HEK293 (cell line): ENCODE measurements at regions not wholly inside any gene's neighbourhood (a gene's known extent, or its start where the extent isn't known, plus 50 kb on each side); places are given as distances from the start of the nearest gene placed in this dataset.

Experiments used
- CTCF ChIA-PET: fragments of 350-600 bp; formaldehyde crosslinking; extraction: SDS; loops from one replicate; lab custom pipeline; 2021; ENCODE audit warnings: antibody characterized with exemption; lab: Yijun Ruan, JAX
- POLR2A ChIA-PET: fragments of 300-600 bp; formaldehyde crosslinking; extraction: SDS; loops from one replicate; lab custom pipeline; 2020; ENCODE audit warnings: antibody characterized with exemption, inconsistent platforms; lab: Yijun Ruan, JAX
- H3K27ac ChIP-seq: fragments of 200-500 bp; sonication (Bioruptor generic); 2 replicates; pipeline ENCODE4 v1.5.1; 2014; ENCODE audit warnings: low read depth, low read length, control low read depth, inconsistent platforms; ENCODE audit errors: extremely low read depth
- H3K36me3 ChIP-seq, 2 experiments: fragments of 200-500 bp in 1 of 2; sonication (Bioruptor generic) in 1 of 2; 1 replicate in 1 of 2; 2 replicates in 1 of 2; pipeline ENCODE4 v1.5.1; 2014 to 2017; ENCODE audit warnings: inconsistent platforms in 2 of 2, low read length in 2 of 2; ENCODE audit not compliant: control insufficient read depth in 2 of 2, insufficient read depth in 1 of 2
- H3K4me1 ChIP-seq: fragments of 200-500 bp; sonication (Bioruptor generic); 2 replicates; pipeline ENCODE4 v1.5.1; 2014; ENCODE audit warnings: mild to moderate bottlenecking, low read length, inconsistent platforms; ENCODE audit not compliant: control insufficient read depth, insufficient read depth
- H3K4me3 ChIP-seq: 2 replicates; pipeline ENCODE4 v1.5.1; 2011; ENCODE audit warnings: low read depth, mild to moderate bottlenecking, control low read depth, low read length, moderate library complexity
- H3K9me3 ChIP-seq: fragments of 200-500 bp; sonication (Bioruptor generic); 2 replicates; pipeline ENCODE4 v1.5.1; 2014; ENCODE audit warnings: low read depth, low read length, inconsistent platforms; ENCODE audit not compliant: control insufficient read depth, insufficient read depth
- GFI1B ChIP-seq: fragments of 450-650 bp; formaldehyde crosslinking; IDR thresholded peaks from 2 replicates; pipeline ENCODE4 v1.5.1; 2016; ENCODE audit warnings: missing biosample characterization, missing genetic modification characterization
- PATZ1 ChIP-seq: fragments of 450-650 bp; formaldehyde crosslinking; IDR thresholded peaks from 2 replicates; pipeline ENCODE4 v1.5.1; 2016; ENCODE audit warnings: missing biosample characterization, missing genetic modification characterization
- ZBTB20 ChIP-seq: fragments of 450-650 bp; formaldehyde crosslinking; IDR thresholded peaks from 2 replicates; pipeline ENCODE4 v1.5.1; 2016; ENCODE audit warnings: missing biosample characterization, missing genetic modification characterization
- ZBTB7A ChIP-seq: fragments of 450-650 bp; formaldehyde crosslinking; IDR thresholded peaks from 2 replicates; pipeline ENCODE4 v1.5.1; 2016; ENCODE audit warnings: low read depth, missing biosample characterization, missing genetic modification characterization
- ZNF202 ChIP-seq: fragments of 450-650 bp; formaldehyde crosslinking; IDR thresholded peaks from 2 replicates; pipeline ENCODE4 v1.5.1; 2016; ENCODE audit warnings: missing biosample characterization, missing genetic modification characterization, borderline replicate concordance
- ZNF302 ChIP-seq: fragments of 450-650 bp; formaldehyde crosslinking; IDR thresholded peaks from 2 replicates; pipeline ENCODE4 v1.5.1; 2016; ENCODE audit warnings: missing biosample characterization, missing genetic modification characterization, low read depth
- ZNF530 ChIP-seq: fragments of 450-650 bp; formaldehyde crosslinking; IDR thresholded peaks from 2 replicates; pipeline ENCODE4 v1.5.1; 2016; ENCODE audit warnings: low read depth, missing biosample characterization, missing genetic modification characterization
- ZNF629 ChIP-seq: fragments of 450-650 bp; formaldehyde crosslinking; IDR thresholded peaks from 2 replicates; pipeline ENCODE4 v1.5.1; 2017; ENCODE audit warnings: missing biosample characterization, missing genetic modification characterization
- ZNF830 ChIP-seq: fragments of 450-650 bp; IDR thresholded peaks from 2 replicates; pipeline ENCODE4 v1.5.0; 2018; ENCODE audit warnings: missing biosample characterization, missing genetic modification characterization, low read depth, mild to moderate bottlenecking, moderate library complexity
- TF ChIP-seq, protein P1 (sequence below): IDR thresholded peaks from 2 replicates; pipeline ENCODE4 v1.6.1; 2011; ENCODE audit warnings: mild to moderate bottlenecking, low read depth, low read length, borderline replicate concordance
- TF ChIP-seq, protein P2 (sequence below): fragments of 450-650 bp; formaldehyde crosslinking; IDR thresholded peaks from 2 replicates; pipeline ENCODE4 v1.5.1; 2016; ENCODE audit warnings: missing biosample characterization, missing genetic modification characterization, borderline replicate concordance
- TF ChIP-seq, protein P3 (sequence below): fragments of 450-650 bp; formaldehyde crosslinking; IDR thresholded peaks from 2 replicates; pipeline ENCODE4 v1.5.1; 2016; ENCODE audit warnings: missing biosample characterization, missing genetic modification characterization
- TF ChIP-seq, protein P4 (sequence below): fragments of 450-650 bp; formaldehyde crosslinking; IDR thresholded peaks from 2 replicates; pipeline ENCODE4 v1.5.1; 2017; ENCODE audit warnings: missing biosample characterization, missing genetic modification characterization

GRCh38 chr5:171639966-171640365, 145.7 kb upstream of the SMIM23 start:
- CTCF ChIA-PET: interaction anchor here (0.5 to 1.4 kb wide), 4 partner anchors 9 to 106 kb away, joined by 3 to 11 read pairs (median 3); no protein-coding TSS in a partner anchor
- no peaks in the 10 kb centered on the region for H3K36me3 ChIP-seq
- no peak for TF ChIP-seq ZNF302 (tag by site-specific recombination)
- TF ChIP-seq ZNF629 (tag by site-specific recombination): no peak
- no peak for TF ChIP-seq ZNF830 (tag by site-specific recombination)
- no peak for TF ChIP-seq ZBTB20 (tag by site-specific recombination)
- TF ChIP-seq, protein P1, sequence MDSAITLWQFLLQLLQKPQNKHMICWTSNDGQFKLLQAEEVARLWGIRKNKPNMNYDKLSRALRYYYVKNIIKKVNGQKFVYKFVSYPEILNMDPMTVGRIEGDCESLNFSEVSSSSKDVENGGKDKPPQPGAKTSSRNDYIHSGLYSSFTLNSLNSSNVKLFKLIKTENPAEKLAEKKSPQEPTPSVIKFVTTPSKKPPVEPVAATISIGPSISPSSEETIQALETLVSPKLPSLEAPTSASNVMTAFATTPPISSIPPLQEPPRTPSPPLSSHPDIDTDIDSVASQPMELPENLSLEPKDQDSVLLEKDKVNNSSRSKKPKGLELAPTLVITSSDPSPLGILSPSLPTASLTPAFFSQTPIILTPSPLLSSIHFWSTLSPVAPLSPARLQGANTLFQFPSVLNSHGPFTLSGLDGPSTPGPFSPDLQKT: no peak
- TF ChIP-seq ZBTB7A (tag by site-specific recombination): no peak
- TF ChIP-seq GFI1B (tag by site-specific recombination): no peak
- TF ChIP-seq, protein P2, sequence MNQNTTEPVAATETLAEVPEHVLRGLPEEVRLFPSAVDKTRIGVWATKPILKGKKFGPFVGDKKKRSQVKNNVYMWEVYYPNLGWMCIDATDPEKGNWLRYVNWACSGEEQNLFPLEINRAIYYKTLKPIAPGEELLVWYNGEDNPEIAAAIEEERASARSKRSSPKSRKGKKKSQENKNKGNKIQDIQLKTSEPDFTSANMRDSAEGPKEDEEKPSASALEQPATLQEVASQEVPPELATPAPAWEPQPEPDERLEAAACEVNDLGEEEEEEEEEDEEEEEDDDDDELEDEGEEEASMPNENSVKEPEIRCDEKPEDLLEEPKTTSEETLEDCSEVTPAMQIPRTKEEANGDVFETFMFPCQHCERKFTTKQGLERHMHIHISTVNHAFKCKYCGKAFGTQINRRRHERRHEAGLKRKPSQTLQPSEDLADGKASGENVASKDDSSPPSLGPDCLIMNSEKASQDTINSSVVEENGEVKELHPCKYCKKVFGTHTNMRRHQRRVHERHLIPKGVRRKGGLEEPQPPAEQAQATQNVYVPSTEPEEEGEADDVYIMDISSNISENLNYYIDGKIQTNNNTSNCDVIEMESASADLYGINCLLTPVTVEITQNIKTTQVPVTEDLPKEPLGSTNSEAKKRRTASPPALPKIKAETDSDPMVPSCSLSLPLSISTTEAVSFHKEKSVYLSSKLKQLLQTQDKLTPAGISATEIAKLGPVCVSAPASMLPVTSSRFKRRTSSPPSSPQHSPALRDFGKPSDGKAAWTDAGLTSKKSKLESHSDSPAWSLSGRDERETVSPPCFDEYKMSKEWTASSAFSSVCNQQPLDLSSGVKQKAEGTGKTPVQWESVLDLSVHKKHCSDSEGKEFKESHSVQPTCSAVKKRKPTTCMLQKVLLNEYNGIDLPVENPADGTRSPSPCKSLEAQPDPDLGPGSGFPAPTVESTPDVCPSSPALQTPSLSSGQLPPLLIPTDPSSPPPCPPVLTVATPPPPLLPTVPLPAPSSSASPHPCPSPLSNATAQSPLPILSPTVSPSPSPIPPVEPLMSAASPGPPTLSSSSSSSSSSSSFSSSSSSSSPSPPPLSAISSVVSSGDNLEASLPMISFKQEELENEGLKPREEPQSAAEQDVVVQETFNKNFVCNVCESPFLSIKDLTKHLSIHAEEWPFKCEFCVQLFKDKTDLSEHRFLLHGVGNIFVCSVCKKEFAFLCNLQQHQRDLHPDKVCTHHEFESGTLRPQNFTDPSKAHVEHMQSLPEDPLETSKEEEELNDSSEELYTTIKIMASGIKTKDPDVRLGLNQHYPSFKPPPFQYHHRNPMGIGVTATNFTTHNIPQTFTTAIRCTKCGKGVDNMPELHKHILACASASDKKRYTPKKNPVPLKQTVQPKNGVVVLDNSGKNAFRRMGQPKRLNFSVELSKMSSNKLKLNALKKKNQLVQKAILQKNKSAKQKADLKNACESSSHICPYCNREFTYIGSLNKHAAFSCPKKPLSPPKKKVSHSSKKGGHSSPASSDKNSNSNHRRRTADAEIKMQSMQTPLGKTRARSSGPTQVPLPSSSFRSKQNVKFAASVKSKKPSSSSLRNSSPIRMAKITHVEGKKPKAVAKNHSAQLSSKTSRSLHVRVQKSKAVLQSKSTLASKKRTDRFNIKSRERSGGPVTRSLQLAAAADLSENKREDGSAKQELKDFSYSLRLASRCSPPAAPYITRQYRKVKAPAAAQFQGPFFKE (tag by site-specific recombination): no peak
- no peak for TF ChIP-seq PATZ1 (tag by site-specific recombination)
- TF ChIP-seq, protein P3, sequence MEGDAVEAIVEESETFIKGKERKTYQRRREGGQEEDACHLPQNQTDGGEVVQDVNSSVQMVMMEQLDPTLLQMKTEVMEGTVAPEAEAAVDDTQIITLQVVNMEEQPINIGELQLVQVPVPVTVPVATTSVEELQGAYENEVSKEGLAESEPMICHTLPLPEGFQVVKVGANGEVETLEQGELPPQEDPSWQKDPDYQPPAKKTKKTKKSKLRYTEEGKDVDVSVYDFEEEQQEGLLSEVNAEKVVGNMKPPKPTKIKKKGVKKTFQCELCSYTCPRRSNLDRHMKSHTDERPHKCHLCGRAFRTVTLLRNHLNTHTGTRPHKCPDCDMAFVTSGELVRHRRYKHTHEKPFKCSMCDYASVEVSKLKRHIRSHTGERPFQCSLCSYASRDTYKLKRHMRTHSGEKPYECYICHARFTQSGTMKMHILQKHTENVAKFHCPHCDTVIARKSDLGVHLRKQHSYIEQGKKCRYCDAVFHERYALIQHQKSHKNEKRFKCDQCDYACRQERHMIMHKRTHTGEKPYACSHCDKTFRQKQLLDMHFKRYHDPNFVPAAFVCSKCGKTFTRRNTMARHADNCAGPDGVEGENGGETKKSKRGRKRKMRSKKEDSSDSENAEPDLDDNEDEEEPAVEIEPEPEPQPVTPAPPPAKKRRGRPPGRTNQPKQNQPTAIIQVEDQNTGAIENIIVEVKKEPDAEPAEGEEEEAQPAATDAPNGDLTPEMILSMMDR (tag by site-specific recombination): no peak
- TF ChIP-seq, protein P4, sequence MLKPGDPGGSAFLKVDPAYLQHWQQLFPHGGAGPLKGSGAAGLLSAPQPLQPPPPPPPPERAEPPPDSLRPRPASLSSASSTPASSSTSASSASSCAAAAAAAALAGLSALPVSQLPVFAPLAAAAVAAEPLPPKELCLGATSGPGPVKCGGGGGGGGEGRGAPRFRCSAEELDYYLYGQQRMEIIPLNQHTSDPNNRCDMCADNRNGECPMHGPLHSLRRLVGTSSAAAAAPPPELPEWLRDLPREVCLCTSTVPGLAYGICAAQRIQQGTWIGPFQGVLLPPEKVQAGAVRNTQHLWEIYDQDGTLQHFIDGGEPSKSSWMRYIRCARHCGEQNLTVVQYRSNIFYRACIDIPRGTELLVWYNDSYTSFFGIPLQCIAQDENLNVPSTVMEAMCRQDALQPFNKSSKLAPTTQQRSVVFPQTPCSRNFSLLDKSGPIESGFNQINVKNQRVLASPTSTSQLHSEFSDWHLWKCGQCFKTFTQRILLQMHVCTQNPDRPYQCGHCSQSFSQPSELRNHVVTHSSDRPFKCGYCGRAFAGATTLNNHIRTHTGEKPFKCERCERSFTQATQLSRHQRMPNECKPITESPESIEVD: no peak
- TF ChIP-seq ZNF530 (tag by site-specific recombination): no peak
- no peak for TF ChIP-seq ZNF202 (tag by site-specific recombination)
- POLR2A ChIA-PET: no interaction called here
- no peak overlapping the region for H3K27ac ChIP-seq
- no peaks in the 10 kb centered on the region for H3K9me3 ChIP-seq
- H3K4me1 ChIP-seq: no peaks in the 10 kb centered on the region; the same call in 1 of the 2 replicates
- H3K4me3 ChIP-seq: no peak overlapping the region
